Trophoblast cell (in vitro differentiated cells and primary cell): ENCODE measurements at regions not wholly inside any gene's neighbourhood (a gene's known extent, or its start where the extent isn't known, plus 50 kb on each side); places are given as distances from the start of the nearest gene placed in this dataset.

Source experiments
- DNase-seq, 2 donors: peaks; one replicate each; pipeline ENCODE4 v3.0.0-alpha.2; 2016
- H2AFZ ChIP-seq: 2 replicates; pipeline ENCODE4 v1.6.1; 2013; ENCODE audit warnings: low read length, moderate library complexity, mild to moderate bottlenecking; ENCODE audit not compliant: insufficient read depth, poor library complexity
- H2AK5ac ChIP-seq: 2 replicates; pipeline ENCODE4 v1.6.1; 2013; ENCODE audit warnings: mild to moderate bottlenecking, low read length
- H2BK120ac ChIP-seq: 2 replicates; pipeline ENCODE4 v1.6.1; 2013; ENCODE audit warnings: low read length, mild to moderate bottlenecking, moderate library complexity; ENCODE audit not compliant: insufficient read depth, poor library complexity
- H2BK12ac ChIP-seq: 2 replicates; pipeline ENCODE4 v1.6.1; 2013; ENCODE audit warnings: mild to moderate bottlenecking, low read length, moderate library complexity
- H2BK5ac ChIP-seq: 2 replicates; pipeline ENCODE4 v1.6.1; 2013; ENCODE audit warnings: low read length, low read depth, moderate library complexity, mild to moderate bottlenecking; ENCODE audit not compliant: poor library complexity
- H3K14ac ChIP-seq: 2 replicates; pipeline ENCODE4 v1.6.1; 2013; ENCODE audit warnings: mild to moderate bottlenecking, low read length
- H3K18ac ChIP-seq: 2 replicates; pipeline ENCODE4 v1.6.1; 2013; ENCODE audit warnings: mild to moderate bottlenecking, low read length
- H3K23ac ChIP-seq: 2 replicates; pipeline ENCODE4 v1.6.1; 2013; ENCODE audit warnings: low read length
- H3K27ac ChIP-seq: 2 replicates; pipeline ENCODE4 v1.5.1; 2013; ENCODE audit warnings: low read depth, mild to moderate bottlenecking, inconsistent platforms, low read length, moderate library complexity
- H3K27me3 ChIP-seq: 2 replicates; pipeline ENCODE4 v1.6.1; 2013; ENCODE audit warnings: inconsistent platforms, mild to moderate bottlenecking, low read length, moderate library complexity; ENCODE audit not compliant: insufficient read depth
- H3K36me3 ChIP-seq, 2 experiments: 1 replicate in 1 of 2; 2 replicates in 1 of 2; pipeline ENCODE4 v1.6.1; 2013; ENCODE audit warnings: low read length in 2 of 2, mild to moderate bottlenecking in 2 of 2, moderate library complexity in 1 of 2; ENCODE audit not compliant: insufficient read depth in 2 of 2, control insufficient read depth in 1 of 2
- H3K4ac ChIP-seq: 2 replicates; pipeline ENCODE4 v1.6.1; 2013; ENCODE audit warnings: low read depth, mild to moderate bottlenecking, low read length, moderate library complexity
- H3K4me1 ChIP-seq, 2 experiments: 1 replicate in 1 of 2; 2 replicates in 1 of 2; pipeline ENCODE4 v1.6.1; 2013; ENCODE audit warnings: low read length in 2 of 2, mild to moderate bottlenecking in 2 of 2, moderate library complexity in 1 of 2; ENCODE audit not compliant: insufficient read depth in 2 of 2, control insufficient read depth in 1 of 2
- H3K4me2 ChIP-seq: 2 replicates; pipeline ENCODE4 v1.6.1; 2013; ENCODE audit warnings: inconsistent platforms, mild to moderate bottlenecking, low read length, moderate library complexity
- H3K4me3 ChIP-seq: 2 replicates; pipeline ENCODE4 v1.5.1; 2013; ENCODE audit warnings: mild to moderate bottlenecking, low read depth, low read length, inconsistent platforms
- H3K79me1 ChIP-seq: one replicate; pipeline ENCODE4 v1.6.1; 2013; ENCODE audit warnings: low read length
- H3K79me2 ChIP-seq: 2 replicates; pipeline ENCODE4 v1.6.1; 2013; ENCODE audit warnings: low read length, mild to moderate bottlenecking; ENCODE audit not compliant: control insufficient read depth, insufficient read depth, poor library complexity
- H3K9ac ChIP-seq: 2 replicates; pipeline ENCODE4 v1.6.1; 2013; ENCODE audit warnings: mild to moderate bottlenecking, low read length
- H3K9me3 ChIP-seq: 2 replicates; pipeline ENCODE4 v1.6.1; 2013; ENCODE audit warnings: low read depth, mild to moderate bottlenecking, control low read depth, inconsistent platforms, low read length; ENCODE audit not compliant: insufficient read depth
- H4K12ac ChIP-seq: 2 replicates; pipeline ENCODE4 v1.6.1; 2013; ENCODE audit warnings: low read depth, mild to moderate bottlenecking, low read length, moderate library complexity
- H4K8ac ChIP-seq: 2 replicates; pipeline ENCODE4 v1.6.1; 2013; ENCODE audit warnings: low read depth, mild to moderate bottlenecking, low read length, moderate library complexity
- H4K91ac ChIP-seq: one replicate; pipeline ENCODE4 v1.6.1; 2013; ENCODE audit warnings: low read depth, mild to moderate bottlenecking, low read length, moderate library complexity
- WGBS: extraction: QIAGEN DNeasy Blood & Tissue Kit; methylation state at CpG from one replicate; pipeline ENCODE4 v1.1.7; 2013; ENCODE audit warnings: missing lambda C conversion rate; ENCODE audit not compliant: insufficient read length, insufficient coverage; ENCODE audit errors: extremely low coverage; 5-methylcytosine and 5-hydroxymethylcytosine counted together

DNA sequence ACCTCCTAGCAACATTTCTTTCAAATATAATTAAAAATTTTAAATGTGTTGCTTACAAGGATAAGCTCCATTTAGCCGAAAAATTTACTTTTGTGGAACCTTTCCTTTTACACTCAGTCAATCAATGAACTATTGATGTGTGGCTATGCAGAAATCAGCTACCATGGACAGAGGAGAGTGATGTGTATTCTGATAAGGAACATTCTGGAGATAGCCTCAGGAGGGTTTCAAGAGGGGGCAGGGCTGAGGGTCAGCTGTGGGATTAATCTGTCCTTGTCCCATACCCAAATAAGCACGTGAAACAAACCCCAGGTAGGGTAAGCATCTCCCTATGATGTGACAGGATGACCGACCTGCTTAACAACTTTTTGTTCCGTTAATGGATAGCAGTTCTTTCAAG is 192.6 kb upstream of the PROK2 start:
- Histone ChIP-seq H2BK12ac (no peak overlapping the region), H3K14ac (no peak overlapping the region), H3K27ac (no peak overlapping the region), H2BK5ac (no peak overlapping the region), H4K91ac (no peak overlapping the region), H2AK5ac (no peak overlapping the region), H2BK120ac (no peak overlapping the region), H4K8ac (no peak overlapping the region), H3K9ac (no peak overlapping the region), H3K9me3 (no peaks in the 10 kb centered on the region), H3K4me1 (peaks cover 4 to 5% of the 10 kb centered on the region in 2 experiments), H4K12ac (no peak overlapping the region), H3K79me1 (no peaks in the 10 kb centered on the region), H3K23ac (no peak overlapping the region), H3K4me2 (no peak overlapping the region), H2AFZ (no peak overlapping the region), H3K4ac (no peak overlapping the region), H3K18ac (no peak overlapping the region), H3K4me3 (no peak overlapping the region), H3K27me3 (no peaks in the 10 kb centered on the region), H3K79me2 (no peaks in the 10 kb centered on the region), H3K36me3 (no peaks in the 10 kb centered on the region)
- DNase-seq = no peak
- WGBS = no CpG with 5 or more reads among the region's 4 CpGs

- Histone ChIP-seq H2AFZ (no peak overlapping the region), H3K4ac (no peak overlapping the region), H3K4me1 (peaks cover 2 to 4% of the 10 kb centered on the region in 2 experiments), H3K27me3 (no peaks in the 10 kb centered on the region), H3K79me2 (no peaks in the 10 kb centered on the region), H3K23ac (no peak overlapping the region), H3K18ac (no peak overlapping the region), H3K27ac (no peak overlapping the region), H2BK12ac (no peak overlapping the region), H3K79me1 (no peaks in the 10 kb centered on the region), H4K8ac (no peak overlapping the region), H2AK5ac (no peak overlapping the region), H3K36me3 (no peaks in the 10 kb centered on the region), H2BK120ac (no peak overlapping the region), H3K4me3 (no peak overlapping the region), H4K12ac (no peak overlapping the region), H4K91ac (no peak overlapping the region), H2BK5ac (no peak overlapping the region), H3K9me3 (no peaks in the 10 kb centered on the region), H3K9ac (no peak overlapping the region), H3K14ac (no peak overlapping the region), H3K4me2 (no peak overlapping the region)
- no CpG with 5 or more reads among the region's 2 CpGs for WGBS
- no peak for DNase-seq
These were observed 190.6 kb upstream of the PROK2 start for GRCh38 chr3:71975573-71975972.

DNA sequence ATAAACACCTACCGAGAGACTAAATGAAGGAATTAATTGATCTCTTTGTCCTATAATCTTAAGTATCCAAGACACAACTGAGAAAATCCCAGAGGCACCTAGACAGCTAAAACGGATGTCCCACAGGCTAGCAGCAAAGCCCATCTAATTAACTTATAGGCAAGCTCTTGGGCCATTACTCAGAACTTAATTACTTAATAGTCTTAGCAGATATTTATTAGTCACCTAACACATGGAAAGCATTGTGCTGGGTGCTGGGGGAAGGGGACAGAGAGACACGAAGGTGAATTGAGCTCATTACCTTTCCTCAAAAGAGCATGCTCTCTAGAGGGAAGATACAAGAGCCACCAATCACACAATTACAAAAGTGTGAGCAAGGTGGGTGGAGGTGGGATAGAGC is 189.8 kb upstream of the PROK2 start:
- Histone ChIP-seq H3K4me3 (no peak overlapping the region), H2AFZ (no peak overlapping the region), H3K23ac (no peak overlapping the region), H3K4me2 (no peak overlapping the region), H3K27ac (no peak overlapping the region), H3K27me3 (no peaks in the 10 kb centered on the region), H3K9me3 (no peaks in the 10 kb centered on the region), H3K4me1 (peaks cover 2 to 4% of the 10 kb centered on the region in 2 experiments), H3K79me2 (no peaks in the 10 kb centered on the region), H4K8ac (no peak overlapping the region), H2AK5ac (no peak overlapping the region), H2BK120ac (no peak overlapping the region), H2BK5ac (no peak overlapping the region), H3K79me1 (no peaks in the 10 kb centered on the region), H3K36me3 (no peaks in the 10 kb centered on the region), H3K4ac (no peak overlapping the region), H3K14ac (no peak overlapping the region), H3K9ac (no peak overlapping the region), H3K18ac (no peak overlapping the region), H2BK12ac (no peak overlapping the region), H4K91ac (no peak overlapping the region), H4K12ac (no peak overlapping the region)
- WGBS = no CpG with 5 or more reads among the region's 3 CpGs
- DNase-seq = no peak

- Histone ChIP-seq H3K27me3 (no peaks in the 10 kb centered on the region), H3K27ac (no peak overlapping the region), H3K9ac (no peak overlapping the region), H2AK5ac (no peak overlapping the region), H4K91ac (no peak overlapping the region), H2BK12ac (no peak overlapping the region), H4K12ac (no peak overlapping the region), H3K9me3 (no peaks in the 10 kb centered on the region), H3K4me2 (no peak overlapping the region), H4K8ac (no peak overlapping the region), H3K4me1 (peaks cover 2 to 3% of the 10 kb centered on the region in 2 experiments), H2AFZ (no peak overlapping the region), H3K79me2 (no peaks in the 10 kb centered on the region), H2BK120ac (no peak overlapping the region), H3K18ac (no peak overlapping the region), H3K79me1 (no peaks in the 10 kb centered on the region), H3K23ac (no peak overlapping the region), H3K4me3 (no peak overlapping the region), H3K4ac (no peak overlapping the region), H3K36me3 (no peaks in the 10 kb centered on the region), H2BK5ac (no peak overlapping the region), H3K14ac (no peak overlapping the region)
- WGBS = no CpG with 5 or more reads among the region's 7 CpGs
- DNase-seq = no peak
These were observed 188.5 kb upstream of the PROK2 start for GRCh38 chr3:71973274-71974030.
